ENCODE measurements at regions not wholly inside any gene's neighbourhood (a gene's known extent, or its start where the extent isn't known, plus 50 kb on each side); places are given as distances from the start of the nearest gene placed in this dataset.
"Not testable (repeated sequence)": the region's sequence is repeated elsewhere in the genome, so short reads cannot be mapped to it uniquely, and the experiment has no call there.

DNA sequence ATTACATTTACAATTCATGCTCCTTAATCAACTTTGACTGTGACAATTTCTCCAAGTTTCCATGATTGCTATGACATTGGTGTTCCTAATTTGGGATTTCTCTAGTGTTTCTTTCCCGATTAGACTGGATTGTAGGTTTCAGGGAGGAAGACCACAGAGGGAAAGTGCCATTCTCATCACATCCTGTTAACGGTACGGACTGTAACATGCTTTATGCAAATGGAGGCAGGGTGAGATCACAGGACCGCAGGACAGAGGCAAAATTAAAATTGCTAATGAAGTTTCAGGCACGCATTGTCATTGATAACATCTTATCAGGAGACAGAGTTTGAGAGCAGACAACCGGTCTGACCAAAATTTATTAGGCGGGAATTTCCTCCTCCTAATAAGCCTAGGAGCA, 446.7 kb upstream of the NPAP1 start:
- TF ChIP-seq, protein P1, sequence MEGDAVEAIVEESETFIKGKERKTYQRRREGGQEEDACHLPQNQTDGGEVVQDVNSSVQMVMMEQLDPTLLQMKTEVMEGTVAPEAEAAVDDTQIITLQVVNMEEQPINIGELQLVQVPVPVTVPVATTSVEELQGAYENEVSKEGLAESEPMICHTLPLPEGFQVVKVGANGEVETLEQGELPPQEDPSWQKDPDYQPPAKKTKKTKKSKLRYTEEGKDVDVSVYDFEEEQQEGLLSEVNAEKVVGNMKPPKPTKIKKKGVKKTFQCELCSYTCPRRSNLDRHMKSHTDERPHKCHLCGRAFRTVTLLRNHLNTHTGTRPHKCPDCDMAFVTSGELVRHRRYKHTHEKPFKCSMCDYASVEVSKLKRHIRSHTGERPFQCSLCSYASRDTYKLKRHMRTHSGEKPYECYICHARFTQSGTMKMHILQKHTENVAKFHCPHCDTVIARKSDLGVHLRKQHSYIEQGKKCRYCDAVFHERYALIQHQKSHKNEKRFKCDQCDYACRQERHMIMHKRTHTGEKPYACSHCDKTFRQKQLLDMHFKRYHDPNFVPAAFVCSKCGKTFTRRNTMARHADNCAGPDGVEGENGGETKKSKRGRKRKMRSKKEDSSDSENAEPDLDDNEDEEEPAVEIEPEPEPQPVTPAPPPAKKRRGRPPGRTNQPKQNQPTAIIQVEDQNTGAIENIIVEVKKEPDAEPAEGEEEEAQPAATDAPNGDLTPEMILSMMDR (IDR thresholded peaks at IDR 0.05) = not testable (repeated sequence)
- not testable (repeated sequence) for TF ChIP-seq POLR2A (IDR thresholded peaks at IDR 0.05)

Measured in uterus (tissue), 2 donors.